C4-2B (cell line): ENCODE measurements at regions not wholly inside any gene's neighbourhood (a gene's known extent, or its start where the extent isn't known, plus 50 kb on each side); places are given as distances from the start of the nearest gene placed in this dataset.

Source experiments
- H3K27ac ChIP-seq: fragments of 450-650 bp; 2 replicates; pipeline ENCODE4 v1.5.1; 2017
- ZFX ChIP-seq: fragments of 450-650 bp; IDR thresholded peaks from 2 replicates; pipeline ENCODE4 v1.6.1; 2017
- TF ChIP-seq, protein P1 (sequence below): fragments of 450-650 bp; conservative IDR thresholded peaks from 2 replicates; pipeline ENCODE4 v1.5.1; 2017; ENCODE audit warnings: mild to moderate bottlenecking

DNA sequence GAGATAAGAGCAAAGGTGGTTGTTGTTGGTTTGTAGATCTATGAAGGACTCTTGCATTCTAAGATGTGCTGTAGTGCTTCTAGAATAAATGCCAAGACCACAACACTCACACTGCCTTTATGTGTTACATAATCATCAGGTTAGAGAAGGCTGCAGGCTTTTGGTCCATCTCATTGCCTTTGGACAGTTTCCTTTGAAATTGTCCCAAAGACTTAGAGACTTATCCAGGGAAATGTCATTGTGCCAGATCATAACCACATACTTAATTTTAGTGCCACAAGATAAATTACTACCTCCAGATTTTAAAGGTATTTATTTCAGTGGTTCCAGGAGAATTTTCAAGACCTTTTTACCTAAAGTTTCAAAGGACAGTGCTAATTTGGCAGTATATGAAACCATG lies 666.6 kb upstream of the CITED2 start:
- no peak overlapping the region for H3K27ac ChIP-seq
- no peak for TF ChIP-seq ZFX
- TF ChIP-seq, protein P1, sequence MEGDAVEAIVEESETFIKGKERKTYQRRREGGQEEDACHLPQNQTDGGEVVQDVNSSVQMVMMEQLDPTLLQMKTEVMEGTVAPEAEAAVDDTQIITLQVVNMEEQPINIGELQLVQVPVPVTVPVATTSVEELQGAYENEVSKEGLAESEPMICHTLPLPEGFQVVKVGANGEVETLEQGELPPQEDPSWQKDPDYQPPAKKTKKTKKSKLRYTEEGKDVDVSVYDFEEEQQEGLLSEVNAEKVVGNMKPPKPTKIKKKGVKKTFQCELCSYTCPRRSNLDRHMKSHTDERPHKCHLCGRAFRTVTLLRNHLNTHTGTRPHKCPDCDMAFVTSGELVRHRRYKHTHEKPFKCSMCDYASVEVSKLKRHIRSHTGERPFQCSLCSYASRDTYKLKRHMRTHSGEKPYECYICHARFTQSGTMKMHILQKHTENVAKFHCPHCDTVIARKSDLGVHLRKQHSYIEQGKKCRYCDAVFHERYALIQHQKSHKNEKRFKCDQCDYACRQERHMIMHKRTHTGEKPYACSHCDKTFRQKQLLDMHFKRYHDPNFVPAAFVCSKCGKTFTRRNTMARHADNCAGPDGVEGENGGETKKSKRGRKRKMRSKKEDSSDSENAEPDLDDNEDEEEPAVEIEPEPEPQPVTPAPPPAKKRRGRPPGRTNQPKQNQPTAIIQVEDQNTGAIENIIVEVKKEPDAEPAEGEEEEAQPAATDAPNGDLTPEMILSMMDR: no peak

DNA sequence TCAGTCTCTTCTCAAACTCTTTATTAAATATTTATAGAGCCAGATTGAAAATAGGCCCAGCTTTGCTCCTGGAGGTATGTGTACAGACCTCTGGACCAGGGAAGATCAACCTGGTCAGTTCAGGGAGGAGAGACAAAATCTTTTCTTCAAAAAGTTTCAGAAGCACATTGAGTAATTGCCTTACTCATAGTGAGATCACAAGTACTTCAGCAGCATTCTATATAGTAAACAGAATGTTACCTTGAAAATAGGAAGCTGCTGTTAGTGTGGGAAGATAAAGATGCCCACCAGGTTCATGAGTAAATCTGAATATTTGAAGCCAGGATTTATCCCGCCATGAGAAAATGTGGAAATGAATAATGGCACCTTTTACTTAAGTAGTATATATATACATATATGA lies 665.9 kb upstream of the CITED2 start:
- no peak overlapping the region for H3K27ac ChIP-seq
- TF ChIP-seq ZFX: no peak
- TF ChIP-seq, protein P1: no peak

- H3K27ac ChIP-seq: no peak overlapping the region
- TF ChIP-seq, protein P1: no peak
- no peak for TF ChIP-seq ZFX
Measured at GRCh38 chr6:140039364-140039763, 664.9 kb upstream of the CITED2 start.

- H3K27ac ChIP-seq: no peak overlapping the region
- TF ChIP-seq ZFX: no peak
- TF ChIP-seq, protein P1: no peak
Measured at GRCh38 chr6:140036196-140036595, 661.7 kb upstream of the CITED2 start.

DNA sequence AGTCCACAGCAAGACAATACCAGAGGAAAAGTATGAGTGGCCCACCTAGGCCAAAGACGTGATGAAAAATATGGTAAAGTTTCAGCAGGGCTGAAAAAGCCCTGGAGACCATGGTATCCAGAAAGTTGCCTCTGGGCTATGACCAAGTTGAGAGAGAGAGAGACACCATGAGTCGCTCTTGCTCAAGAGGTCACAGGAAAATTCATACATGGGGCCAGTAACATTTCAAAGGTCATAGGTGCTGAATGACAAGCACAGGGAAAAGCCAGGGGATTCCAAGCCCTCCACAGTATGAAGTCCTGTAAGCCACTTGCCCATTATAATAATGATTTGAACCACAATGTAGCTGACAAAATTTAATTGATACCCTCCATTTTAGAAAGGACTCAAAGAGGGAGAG lies 657.7 kb upstream of the CITED2 start:
- no peak overlapping the region for H3K27ac ChIP-seq
- TF ChIP-seq, protein P1: no peak
- no peak for TF ChIP-seq ZFX

DNA sequence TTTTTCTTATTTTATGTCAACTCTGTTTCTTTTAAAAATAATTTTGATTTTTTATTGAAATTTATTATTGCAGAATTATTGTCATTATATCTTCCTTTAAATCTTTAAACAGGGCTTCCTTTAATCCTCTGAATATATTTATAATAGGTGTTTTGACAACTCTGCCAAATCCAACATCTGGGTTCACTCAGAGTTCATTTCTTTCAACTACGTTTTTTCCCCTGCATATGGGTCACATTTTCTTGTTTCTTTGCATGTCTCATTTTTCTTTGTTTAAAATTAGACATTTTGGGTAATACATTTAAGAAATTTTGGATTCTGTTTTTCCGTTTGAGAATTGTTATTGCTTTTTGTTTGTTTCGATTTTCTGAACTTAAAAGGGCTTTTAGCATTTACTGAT lies 655.1 kb upstream of the CITED2 start:
- no peak for TF ChIP-seq ZFX
- TF ChIP-seq, protein P1: no peak
- H3K27ac ChIP-seq: no peak overlapping the region

- TF ChIP-seq, protein P1: no peak
- TF ChIP-seq ZFX: no peak
Measured at GRCh38 chr6:140027219-140027618, 652.8 kb upstream of the CITED2 start.

More at GRCh38 chr6:140027219-140027618, 652.8 kb upstream of the CITED2 start:
- H3K27ac ChIP-seq: no peak overlapping the region
